GM12892 (cell line): ENCODE measurements at regions not wholly inside any gene's neighbourhood (a gene's known extent, or its start where the extent isn't known, plus 50 kb on each side); places are given as distances from the start of the nearest gene placed in this dataset.

Experiments
- DNase-seq: peaks from one replicate; pipeline ENCODE4 v3.0.0; 2011; ENCODE audit not compliant: insufficient read length
- FAIRE-seq: peaks from 2 replicates; lab custom pipeline; 2011; peaks lifted over from hg19 to GRCh38; lab: Jason Lieb, UNC
- POLR2A ChIP-seq: IDR thresholded peaks from 2 replicates; pipeline ENCODE4 v1.6.1; 2011; ENCODE audit warnings: low read depth, low read length, control low read depth
- POLR2AphosphoS5 ChIP-seq: IDR thresholded peaks from 2 replicates; pipeline ENCODE4 v1.6.1; 2011; ENCODE audit warnings: low read depth, low read length, control low read depth
- TAF1 ChIP-seq: IDR thresholded peaks from 2 replicates; pipeline ENCODE4 v1.6.1; 2011; ENCODE audit warnings: low read depth, mild to moderate bottlenecking, control low read depth, low read length, borderline replicate concordance

DNA sequence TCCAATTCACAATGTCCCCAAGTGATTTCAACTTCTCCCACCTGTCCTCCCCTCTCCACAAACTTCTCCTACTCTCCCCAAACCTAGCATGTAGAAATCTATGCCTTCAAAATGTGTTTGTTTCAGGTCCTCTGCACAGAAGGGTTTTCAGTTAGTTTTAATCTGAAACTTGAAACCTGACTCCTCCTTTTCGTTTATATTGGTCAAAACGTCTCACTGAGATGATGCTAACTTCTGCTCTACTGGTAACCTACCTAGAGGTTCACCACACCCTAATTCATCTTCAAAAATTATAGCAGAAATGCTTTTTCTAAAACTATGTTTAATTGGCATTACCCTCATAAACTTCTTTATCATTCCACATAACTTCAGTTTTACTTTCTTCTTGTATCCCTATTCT lies 401.8 kb upstream of the ADAMTS16 start:
- DNase-seq = no peak
- TF ChIP-seq POLR2A = no peak
- no peak for TF ChIP-seq TAF1
- no peak for TF ChIP-seq POLR2AphosphoS5
- FAIRE-seq = no peak

DNA sequence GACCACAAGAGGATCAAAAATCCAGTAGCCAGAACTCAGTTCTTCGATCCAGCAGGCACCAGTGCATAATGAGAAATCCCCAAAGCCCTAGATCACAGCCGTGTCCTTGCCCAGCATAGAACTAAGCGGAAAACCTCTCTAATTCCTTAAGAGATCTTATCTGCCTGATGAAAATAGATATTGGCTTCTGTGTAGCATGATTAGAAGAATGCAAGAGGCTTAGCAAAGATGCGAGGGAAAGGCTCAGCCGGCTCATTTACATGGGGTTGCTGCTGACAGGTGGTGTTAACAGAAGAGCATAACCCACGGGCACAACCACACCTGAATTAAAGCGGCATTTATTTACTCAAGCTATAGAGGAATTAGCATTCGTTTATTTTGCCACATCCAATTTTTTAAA lies 400.0 kb upstream of the ADAMTS16 start:
- no peak for DNase-seq
- FAIRE-seq = no peak
- TF ChIP-seq POLR2A (no peak), POLR2AphosphoS5 (no peak), TAF1 (no peak)

DNA sequence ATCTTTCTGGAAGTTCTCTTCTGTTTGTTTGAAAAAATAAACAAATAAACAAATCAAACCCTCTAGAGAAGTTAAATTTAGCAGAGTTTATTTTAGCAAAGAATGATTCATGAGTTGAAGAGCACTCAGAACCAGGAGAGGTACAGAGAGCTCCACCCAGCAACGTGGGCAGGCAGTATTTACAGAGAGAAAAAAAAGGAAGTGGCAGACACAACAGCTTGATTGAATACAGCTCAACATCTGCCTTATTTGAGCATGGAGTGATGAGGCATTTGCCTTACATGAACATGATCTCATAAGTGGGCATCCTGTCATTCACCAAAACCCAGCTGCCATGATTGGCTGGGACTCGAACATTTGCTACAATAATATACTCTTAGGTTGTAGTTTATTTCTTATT lies 381.6 kb upstream of the ADAMTS16 start:
- no peak for TF ChIP-seq POLR2AphosphoS5
- no peak for TF ChIP-seq POLR2A
- TF ChIP-seq TAF1 = no peak
- no peak for DNase-seq
- no peak for FAIRE-seq

DNA sequence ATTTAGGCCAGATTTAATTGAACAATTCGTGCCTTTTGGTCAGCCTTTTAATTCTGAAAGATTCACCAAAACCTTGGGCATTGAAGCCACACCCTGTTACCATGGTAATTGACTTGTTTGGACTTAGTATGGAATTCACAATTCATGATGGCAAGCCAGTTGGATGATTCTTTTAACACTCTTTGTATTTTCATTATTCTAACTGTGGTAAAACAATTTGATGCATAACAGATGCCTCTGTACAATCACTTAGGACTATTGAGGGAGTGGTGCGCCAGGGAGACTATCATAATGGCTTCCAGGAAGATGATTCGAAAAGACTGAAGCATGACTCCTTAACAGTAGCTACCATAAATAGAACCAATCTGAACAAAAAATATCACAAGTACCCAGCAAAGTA lies 381.1 kb upstream of the ADAMTS16 start:
- TF ChIP-seq TAF1 (no peak), POLR2AphosphoS5 (no peak), POLR2A (no peak)
- FAIRE-seq (no peak), DNase-seq (no peak)

DNA sequence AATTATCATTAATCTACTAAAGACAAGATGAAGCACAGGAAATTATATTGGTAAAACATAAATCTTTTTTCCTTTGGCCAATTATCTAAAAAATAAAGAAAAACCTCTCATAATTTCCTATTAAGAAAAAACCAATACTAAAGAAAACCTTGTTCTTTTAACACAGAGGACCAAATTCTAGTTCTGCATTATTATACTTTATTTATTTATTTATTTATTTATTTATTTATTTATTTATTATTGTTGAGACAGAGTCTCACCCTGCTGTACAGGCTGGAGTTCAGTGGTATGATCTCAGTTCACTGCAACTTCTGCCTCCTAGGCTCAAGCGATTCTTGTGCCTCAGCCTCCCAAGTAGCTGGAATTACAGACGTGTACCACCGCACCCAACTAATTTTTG lies 377.8 kb upstream of the ADAMTS16 start:
- no peak for DNase-seq
- TF ChIP-seq TAF1 = no peak
- no peak for TF ChIP-seq POLR2A
- no peak for TF ChIP-seq POLR2AphosphoS5
- no peak for FAIRE-seq

DNA sequence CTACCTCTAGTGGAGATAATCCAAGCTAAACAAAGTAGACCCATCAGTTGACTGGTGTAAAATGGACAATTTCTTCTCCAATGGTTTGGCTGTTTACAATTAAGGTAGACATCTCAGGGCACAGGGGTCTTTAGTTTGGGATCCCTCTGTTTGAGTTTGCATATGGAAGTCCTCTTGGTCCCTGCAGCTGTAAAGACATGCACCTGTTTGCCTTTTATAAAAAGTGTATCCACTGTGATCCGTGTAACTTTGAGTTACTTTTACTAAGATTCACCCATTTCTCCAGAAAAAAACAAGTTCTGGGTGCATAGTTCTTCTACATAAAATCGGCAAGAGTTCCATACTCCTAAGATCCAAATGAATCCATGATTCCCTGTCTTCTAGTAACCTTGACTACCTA lies 374.7 kb upstream of the ADAMTS16 start:
- DNase-seq (no peak), FAIRE-seq (no peak)
- no peak for TF ChIP-seq POLR2A
- TF ChIP-seq POLR2AphosphoS5 = no peak
- no peak for TF ChIP-seq TAF1

DNA sequence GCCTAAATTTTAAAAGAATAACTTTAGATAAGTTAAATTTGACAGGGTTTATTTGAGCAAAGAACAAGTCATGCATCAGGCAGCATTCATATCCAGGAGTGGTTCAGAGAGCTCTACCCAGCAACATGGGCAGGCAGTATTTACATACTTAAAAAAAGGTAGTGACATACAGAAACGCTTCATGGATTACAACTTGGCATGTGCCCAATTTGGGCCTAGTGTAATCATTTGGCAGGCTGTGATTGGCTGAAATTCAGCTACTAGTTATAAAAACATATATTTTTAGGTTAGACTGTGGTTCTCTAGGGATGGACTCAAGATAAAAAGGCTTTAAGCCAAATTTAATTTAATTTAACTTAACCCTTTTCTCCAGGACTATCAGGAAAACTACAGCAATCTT lies 374.0 kb upstream of the ADAMTS16 start:
- TF ChIP-seq POLR2A (no peak), POLR2AphosphoS5 (no peak), TAF1 (no peak)
- FAIRE-seq (no peak), DNase-seq (no peak)

DNA sequence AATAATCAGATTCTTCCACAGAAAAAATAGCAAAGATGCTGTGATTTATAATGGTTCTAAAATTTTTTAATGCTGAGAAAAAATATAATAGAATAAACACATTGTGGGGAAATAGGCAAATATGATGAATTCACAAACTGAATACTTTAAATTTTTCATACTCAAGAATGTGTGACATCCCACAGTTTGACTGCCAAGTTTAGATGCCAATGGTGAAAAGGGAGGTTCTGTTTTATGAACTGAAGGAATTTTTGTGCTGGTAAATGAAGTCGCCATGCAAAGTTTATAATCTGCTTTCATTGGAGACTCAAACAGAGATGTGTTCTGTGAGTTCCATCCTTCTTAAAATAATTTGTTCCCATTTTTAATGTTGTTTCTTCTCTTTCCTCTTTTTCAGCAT lies 367.5 kb upstream of the ADAMTS16 start:
- TF ChIP-seq TAF1 (no peak), POLR2AphosphoS5 (no peak), POLR2A (no peak)
- DNase-seq = no peak
- no peak for FAIRE-seq

DNA sequence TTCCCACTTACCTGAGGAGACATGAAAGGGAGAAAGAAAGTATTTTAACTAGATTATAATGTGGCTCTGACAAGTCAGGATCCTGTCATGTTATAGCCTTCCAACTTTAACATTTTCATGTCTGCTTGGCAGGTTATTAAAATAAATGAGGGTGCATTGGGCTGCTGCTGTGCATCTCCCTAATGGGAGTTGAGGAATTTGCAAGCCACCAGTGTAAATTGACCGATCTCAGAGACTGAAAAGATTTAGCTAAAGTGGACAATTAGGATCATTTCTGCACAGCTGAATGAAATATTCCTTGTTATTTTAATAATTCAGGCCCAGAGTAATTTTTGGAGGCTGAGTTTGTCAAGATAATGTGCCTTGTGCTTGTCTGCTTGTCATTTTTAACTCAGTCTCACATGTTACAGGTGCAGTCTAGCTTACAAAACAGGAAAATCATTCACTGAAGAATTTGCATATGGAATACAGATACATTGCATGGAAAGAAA lies 366.3 kb upstream of the ADAMTS16 start:
- TF ChIP-seq POLR2AphosphoS5 (no peak), TAF1 (no peak), POLR2A (no peak)
- DNase-seq (no peak), FAIRE-seq (no peak)

DNA sequence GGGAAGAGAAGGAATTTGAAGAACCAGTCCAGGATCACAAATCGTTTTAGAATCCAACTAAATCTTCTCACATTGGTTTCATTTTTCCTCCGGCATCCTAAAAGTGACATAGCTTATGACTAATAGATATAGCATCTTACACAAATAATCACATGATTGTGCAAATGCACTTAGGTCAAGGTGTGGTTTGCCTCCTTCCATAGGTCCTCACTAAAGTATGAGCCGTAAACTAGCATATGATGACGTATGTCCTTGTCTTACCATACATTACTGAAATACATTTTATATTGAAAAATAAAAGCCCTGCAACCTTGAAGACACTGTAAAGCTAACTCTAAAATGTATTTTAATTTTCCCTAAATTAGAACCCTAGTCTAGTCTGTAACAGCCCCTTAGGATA lies 362.7 kb upstream of the ADAMTS16 start:
- TF ChIP-seq TAF1 (no peak), POLR2AphosphoS5 (no peak), POLR2A (no peak)
- FAIRE-seq = no peak
- DNase-seq = no peak

DNA sequence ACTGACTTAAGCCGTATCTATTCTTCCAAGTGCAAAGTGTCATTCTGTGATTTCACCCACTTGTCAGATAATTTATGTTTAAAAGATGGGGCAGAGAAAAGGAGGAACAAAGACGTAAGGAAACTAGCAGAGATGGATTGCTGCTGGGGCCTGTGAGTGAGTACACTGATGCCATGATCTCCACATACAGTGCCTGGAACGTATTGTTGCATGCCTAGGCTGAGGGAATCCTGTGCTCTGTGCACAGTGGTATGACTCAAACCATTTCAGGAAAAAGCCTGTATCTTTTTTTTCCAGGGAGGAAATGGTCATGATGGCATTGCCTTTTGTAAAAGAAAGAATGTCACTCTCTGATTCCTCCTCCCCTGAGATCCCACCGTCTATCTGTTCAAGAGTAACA lies 359.5 kb upstream of the ADAMTS16 start:
- DNase-seq (no peak), FAIRE-seq (no peak)
- no peak for TF ChIP-seq TAF1
- TF ChIP-seq POLR2AphosphoS5 = no peak
- no peak for TF ChIP-seq POLR2A

DNA sequence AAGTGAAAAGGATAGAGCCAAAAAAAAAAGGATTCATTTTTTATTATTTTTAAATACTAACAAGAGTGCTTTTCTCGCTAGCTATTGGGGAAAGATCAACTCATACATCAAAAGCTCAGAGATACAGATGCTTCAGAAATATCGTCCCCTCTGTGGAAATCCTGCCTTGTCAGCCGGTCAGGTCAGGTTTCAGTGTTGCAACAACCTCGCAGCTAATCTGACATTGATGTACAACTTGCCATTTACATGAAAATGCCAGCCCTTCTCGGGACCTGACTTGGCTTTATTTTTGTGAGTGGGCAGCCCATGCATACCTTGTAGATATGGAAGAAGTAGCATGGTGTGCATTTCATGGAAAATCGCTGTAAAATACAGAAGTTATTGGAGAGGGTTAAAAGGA lies 358.8 kb upstream of the ADAMTS16 start:
- no peak for TF ChIP-seq POLR2A
- TF ChIP-seq POLR2AphosphoS5 = no peak
- no peak for TF ChIP-seq TAF1
- no peak for FAIRE-seq
- no peak for DNase-seq

DNA sequence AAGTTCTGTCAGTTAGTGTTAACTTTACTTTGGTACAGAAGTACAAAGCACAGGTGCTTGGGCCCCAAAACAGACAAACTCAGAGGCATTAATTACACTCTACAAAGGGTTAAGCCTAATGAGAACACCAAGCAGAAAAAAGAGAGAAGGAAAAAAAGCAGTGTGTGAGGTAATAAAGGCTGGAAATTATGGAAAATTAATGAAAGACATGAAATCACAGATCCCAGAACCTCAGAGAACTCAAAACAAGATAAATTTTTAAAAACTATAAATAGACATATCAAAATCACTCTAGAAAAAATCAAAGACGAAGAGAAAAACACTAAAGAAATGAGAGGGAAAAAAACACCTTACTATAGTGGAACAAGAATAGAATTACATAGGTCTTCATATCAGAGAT lies 354.2 kb upstream of the ADAMTS16 start:
- no peak for TF ChIP-seq POLR2A
- TF ChIP-seq POLR2AphosphoS5 = no peak
- no peak for TF ChIP-seq TAF1
- no peak for DNase-seq
- no peak for FAIRE-seq

DNA sequence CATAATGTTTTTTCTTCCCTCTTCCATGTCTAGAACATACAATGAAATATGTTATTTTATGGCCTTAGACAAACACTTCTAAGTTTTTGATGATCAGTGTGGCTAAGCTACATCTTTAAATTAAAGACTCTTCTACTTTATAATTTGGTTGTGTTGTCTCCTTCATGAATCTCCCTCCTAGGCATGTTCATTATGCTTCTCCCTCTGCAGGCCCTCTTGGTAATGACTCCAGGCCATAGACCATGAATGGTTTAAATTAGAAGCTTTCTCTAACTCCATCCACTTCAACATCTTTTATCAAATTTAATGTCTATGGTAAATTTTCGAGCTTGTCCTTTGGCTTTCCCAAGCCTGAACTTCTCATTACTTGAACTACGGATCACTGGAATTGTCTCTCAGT lies 342.7 kb upstream of the ADAMTS16 start:
- FAIRE-seq (no peak), DNase-seq (no peak)
- no peak for TF ChIP-seq POLR2AphosphoS5
- no peak for TF ChIP-seq POLR2A
- TF ChIP-seq TAF1 = no peak
